H9 (cell line): ENCODE measurements at regions not wholly inside any gene's neighbourhood (a gene's known extent, or its start where the extent isn't known, plus 50 kb on each side); places are given as distances from the start of the nearest gene placed in this dataset.

Experiments used
- DNase-seq: peaks from one replicate; pipeline ENCODE4 v3.0.0-alpha.2; 2017
- H2AFZ ChIP-seq: one replicate; pipeline ENCODE4 v1.6.1; 2013; ENCODE audit warnings: mild to moderate bottlenecking, low read length, control low read depth, moderate library complexity
- H2AK5ac ChIP-seq: 2 replicates; pipeline ENCODE4 v1.6.1; 2013; ENCODE audit warnings: low read length, control low read depth, mixed read lengths; ENCODE audit not compliant: insufficient read length
- H2BK120ac ChIP-seq: one replicate; pipeline ENCODE4 v1.6.1; 2013; ENCODE audit warnings: low read depth, mild to moderate bottlenecking, low read length, control low read depth, inconsistent platforms; ENCODE audit not compliant: poor library complexity, severe bottlenecking
- H2BK12ac ChIP-seq: 2 replicates; pipeline ENCODE4 v1.6.1; 2013; ENCODE audit warnings: low read length, control low read depth, mixed read lengths, low read depth; ENCODE audit not compliant: insufficient read length
- H2BK15ac ChIP-seq: 2 replicates; pipeline ENCODE4 v1.6.1; 2013; ENCODE audit warnings: low read depth, low read length, control low read depth
- H2BK20ac ChIP-seq: one replicate; pipeline ENCODE4 v1.6.1; 2013; ENCODE audit warnings: low read depth, mild to moderate bottlenecking, low read length, control low read depth, inconsistent platforms; ENCODE audit not compliant: poor library complexity, severe bottlenecking
- H2BK5ac ChIP-seq: 2 replicates; pipeline ENCODE4 v1.6.1; 2013; ENCODE audit warnings: low read length, control low read depth, mixed read lengths; ENCODE audit not compliant: insufficient read length
- H3K14ac ChIP-seq: 2 replicates; pipeline ENCODE4 v1.6.1; 2013; ENCODE audit warnings: low read length, control low read depth; ENCODE audit not compliant: insufficient read depth
- H3K18ac ChIP-seq: 2 replicates; pipeline ENCODE4 v1.6.1; 2013; ENCODE audit warnings: low read depth, mild to moderate bottlenecking, mixed read lengths, low read length, control low read depth; ENCODE audit not compliant: insufficient read length
- H3K23ac ChIP-seq: 2 replicates; pipeline ENCODE4 v1.6.1; 2013; ENCODE audit warnings: low read length, control low read depth, mixed read lengths, low read depth; ENCODE audit not compliant: insufficient read length
- H3K23me2 ChIP-seq: 2 replicates; pipeline ENCODE4 v1.6.1; 2013; ENCODE audit warnings: low read depth, mild to moderate bottlenecking, mixed read lengths, low read length, control low read depth; ENCODE audit not compliant: insufficient read length, poor library complexity, severe bottlenecking
- H3K27ac ChIP-seq: 2 replicates; pipeline ENCODE4 v1.5.1; 2013; ENCODE audit warnings: low read length, control low read depth, mixed read lengths, low read depth; ENCODE audit not compliant: insufficient read length
- H3K27me3 ChIP-seq: 2 replicates; pipeline ENCODE4 v1.6.1; 2013; ENCODE audit warnings: low read length, control low read depth, inconsistent platforms; ENCODE audit not compliant: insufficient read depth
- H3K4ac ChIP-seq: 2 replicates; pipeline ENCODE4 v1.6.1; 2013; ENCODE audit warnings: low read depth, mild to moderate bottlenecking, control low read depth, inconsistent platforms, low read length, moderate library complexity
- H3K4me1 ChIP-seq: 2 replicates; pipeline ENCODE4 v1.6.1; 2013; ENCODE audit warnings: low read length, control low read depth, inconsistent platforms; ENCODE audit not compliant: insufficient read depth
- H3K4me2 ChIP-seq: 2 replicates; pipeline ENCODE4 v1.6.1; 2013; ENCODE audit warnings: low read length, control low read depth, mixed read lengths; ENCODE audit not compliant: insufficient read length, insufficient read depth
- H3K56ac ChIP-seq: 2 replicates; pipeline ENCODE4 v1.6.1; 2013; ENCODE audit warnings: low read depth, mild to moderate bottlenecking, mixed read lengths, low read length, control low read depth; ENCODE audit not compliant: insufficient read length
- H3K79me1 ChIP-seq: 2 replicates; pipeline ENCODE4 v1.6.1; 2013; ENCODE audit warnings: low read depth, mild to moderate bottlenecking, moderate library complexity, low read length, control low read depth, inconsistent platforms; ENCODE audit not compliant: insufficient read depth, poor library complexity, severe bottlenecking
- H3K79me2 ChIP-seq: 2 replicates; pipeline ENCODE4 v1.6.1; 2013; ENCODE audit warnings: low read length, control low read depth, inconsistent platforms; ENCODE audit not compliant: insufficient read depth
- H3K9ac ChIP-seq: 2 replicates; pipeline ENCODE4 v1.6.1; 2013; ENCODE audit warnings: low read length, control low read depth, mixed read lengths; ENCODE audit not compliant: insufficient read length; ENCODE audit errors: extremely low read depth
- H3K9me3 ChIP-seq: one replicate; pipeline ENCODE4 v1.6.1; 2013; ENCODE audit warnings: low read depth, low read length, inconsistent platforms; ENCODE audit not compliant: control insufficient read depth
- H3T11ph ChIP-seq: one replicate; pipeline ENCODE4 v1.6.1; 2013; ENCODE audit warnings: mild to moderate bottlenecking, low read length, control low read depth, inconsistent platforms
- H4K20me1 ChIP-seq: one replicate; pipeline ENCODE4 v1.6.1; 2013; ENCODE audit not compliant: control insufficient read depth, insufficient read length, insufficient read depth
- H4K5ac ChIP-seq: 2 replicates; pipeline ENCODE4 v1.6.1; 2013; ENCODE audit warnings: low read depth, mild to moderate bottlenecking, mixed read lengths, low read length, control low read depth; ENCODE audit not compliant: insufficient read length
- H4K8ac ChIP-seq: replicated peaks from 2 replicates; pipeline ENCODE4 v1.6.1; 2013; ENCODE audit warnings: low read length, control low read depth, mixed read lengths, low read depth; ENCODE audit not compliant: insufficient read length
- H4K91ac ChIP-seq: 2 replicates; pipeline ENCODE4 v1.6.1; 2013; ENCODE audit warnings: low read depth, mild to moderate bottlenecking, moderate library complexity, mixed read lengths, low read length, control low read depth; ENCODE audit not compliant: insufficient read length
- H3K27ac Mint-ChIP-seq, 3 experiments: 2 replicates in 2 of 3; 3 replicates in 1 of 3; pipeline ENCODE4 v1.8.0; 2020 to 2021; ENCODE audit warnings: mixed read lengths in 3 of 3, mild to moderate bottlenecking in 1 of 3, moderate library complexity in 1 of 3
- H3K27me3 Mint-ChIP-seq: 2 replicates; pipeline ENCODE4 v1.8.0; 2021; ENCODE audit warnings: low read depth, mild to moderate bottlenecking, moderate library complexity, mixed read lengths
- H3K36me3 Mint-ChIP-seq, 3 experiments: 2 replicates in 2 of 3; 3 replicates in 1 of 3; pipeline ENCODE4 v1.8.0; 2020 to 2021; ENCODE audit warnings: low read depth in 3 of 3, mixed read lengths in 3 of 3; ENCODE audit not compliant: insufficient read depth in 1 of 3
- H3K4me1 Mint-ChIP-seq, 2 experiments: 2 replicates each; pipeline ENCODE4 v1.8.0; 2020; ENCODE audit warnings: mixed read lengths in 2 of 2
- H3K4me3 Mint-ChIP-seq, 2 experiments: 2 replicates in 1 of 2; 3 replicates in 1 of 2; pipeline ENCODE4 v1.8.0; 2020 to 2021; ENCODE audit warnings: mild to moderate bottlenecking in 2 of 2, mixed read lengths in 2 of 2, moderate library complexity in 1 of 2
- H3K9me3 Mint-ChIP-seq, 2 experiments: 2 replicates in 1 of 2; 3 replicates in 1 of 2; pipeline ENCODE4 v1.8.0; 2020; ENCODE audit warnings: mild to moderate bottlenecking in 2 of 2, mixed read lengths in 2 of 2, moderate library complexity in 1 of 2
- CTCF ChIP-seq: fragments of 200-600 bp; sonication (generic); conservative IDR thresholded peaks from 3 replicates; pipeline ENCODE4 v1.8.0; 2021; ENCODE audit warnings: antibody characterized with exemption, mild to moderate bottlenecking
- WGBS: extraction: QIAGEN DNeasy Blood & Tissue Kit; methylation state at CpG from one replicate; pipeline ENCODE4 v1.1.7; 2013; ENCODE audit warnings: missing lambda C conversion rate, low lambda C conversion rate, mixed read lengths; ENCODE audit not compliant: insufficient read length; ENCODE audit errors: extremely low coverage; 5-methylcytosine and 5-hydroxymethylcytosine counted together

GRCh38 chr22:49406047-49406650 lies 421.5 kb downstream of the BRD1 start:
- DNase-seq: peak; percentile 8
- Histone ChIP-seq H2BK20ac (no peak overlapping the region), H3K4me2 (no peak overlapping the region), H3K23ac (no peak overlapping the region), H4K20me1 (no peaks in the 10 kb centered on the region), H3K79me2 (no peaks in the 10 kb centered on the region), H3K27me3 (no peaks in the 10 kb centered on the region), H3K4me1 (no peaks in the 10 kb centered on the region), H2BK15ac (no peak overlapping the region), H3K56ac (no peak overlapping the region), H2BK12ac (no peak overlapping the region), H3K79me1 (no peaks in the 10 kb centered on the region), H2BK120ac (no peak overlapping the region), H4K91ac (no peak overlapping the region), H3K18ac (no peak overlapping the region), H3K14ac (no peak overlapping the region), H4K8ac (no peak overlapping the region), H3K9me3 (no peaks in the 10 kb centered on the region), H3K23me2 (no peaks in the 10 kb centered on the region), H3T11ph (no peak overlapping the region), H2AFZ (no peak overlapping the region), H3K4ac (no peak overlapping the region), H3K27ac (no peak overlapping the region), H3K9ac (no peak overlapping the region), H2AK5ac (no peak overlapping the region), H4K5ac (no peak overlapping the region), H2BK5ac (no peak overlapping the region)
- Mint-ChIP-seq H3K4me3 (no peak overlapping the region; a peak in 1 of 5 replicates), H3K9me3 (peaks cover 0 to 2% of the 10 kb centered on the region in 2 experiments; a peak in 1 of 5 replicates), H3K4me1 (peaks cover 10% of the 10 kb centered on the region in 2 experiments), H3K36me3 (peaks cover 0 to 6% (median 0%) of the 10 kb centered on the region in 3 experiments; a peak in 2 of 7 replicates), H3K27ac (no peak overlapping the region), H3K27me3 (peaks cover 21% of the 10 kb centered on the region)
- no CpG with 5 or more reads among the region's 14 CpGs for WGBS
- TF ChIP-seq CTCF: no peak
